ENCODE measurements at regions not wholly inside any gene's neighbourhood (a gene's known extent, or its start where the extent isn't known, plus 50 kb on each side); places are given as distances from the start of the nearest gene placed in this dataset.

DNA sequence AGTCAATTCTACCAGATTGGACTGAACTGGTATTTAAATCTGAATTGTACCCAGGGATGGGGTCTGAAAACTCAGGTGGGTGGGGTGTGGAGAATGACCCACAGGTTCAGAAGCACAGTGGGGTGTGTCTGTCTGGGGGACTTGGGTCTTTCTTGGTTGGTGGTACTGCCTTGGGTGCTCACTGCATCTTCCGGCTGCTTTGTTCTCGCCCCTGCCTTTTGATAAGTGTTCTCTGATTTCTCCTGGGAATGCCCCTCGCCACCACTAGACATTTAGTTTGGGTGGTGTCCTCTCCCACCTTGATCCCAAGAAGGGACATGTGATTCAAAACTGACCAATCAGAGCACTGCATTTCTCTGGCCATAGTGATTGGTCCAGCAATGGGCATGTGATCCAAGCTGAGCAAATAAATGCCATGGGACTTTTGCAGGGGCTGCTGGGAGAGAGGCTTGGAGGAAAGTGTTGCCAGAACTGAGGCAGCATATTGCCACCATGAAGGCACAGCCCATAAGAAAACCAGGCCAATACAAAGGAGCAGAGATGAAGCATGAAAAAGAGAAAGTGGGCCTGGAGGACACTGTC lies 270.5 kb downstream of the NPHP4 start:
- Histone ChIP-seq H3K36me3 (ENCODE audit: control insufficient read depth, low read length) (no peaks in the 10 kb centered on the region), H3K4me3 (ENCODE audit: low read length) (no peak overlapping the region), H4K20me1 (ENCODE audit: control insufficient read depth, insufficient read depth, low read depth, low read length) (no peaks in the 10 kb centered on the region), H3K4me2 (ENCODE audit: low read length) (no peak overlapping the region), H3F3A (ENCODE audit: control insufficient read depth, insufficient read depth) (no peaks in the 10 kb centered on the region), H3K27ac (ENCODE audit: low read depth, low read length) (no peak overlapping the region), H3K4me1 (ENCODE audit: control insufficient read depth, low read length) (peaks cover 12% of the 10 kb centered on the region), H3K79me2 (ENCODE audit: control insufficient read depth, low read length) (no peaks in the 10 kb centered on the region), H3K9me3 (ENCODE audit: control insufficient read depth, insufficient read depth, low read length) (no peaks in the 10 kb centered on the region), H3K27me3 (ENCODE audit: control insufficient read depth, low read length) (0 out of 2 replicates have a peak, but pooled peaks cover 2% of the 10 kb centered on the region), H3K9me2 (replicated peaks; ENCODE audit: control insufficient read depth, low read length) (no peaks in the 10 kb centered on the region)
- TF ChIP-seq EZH2phosphoT487 (IDR thresholded peaks at IDR 0.05; ENCODE audit: borderline replicate concordance, low read length) = no peak
- TF ChIP-seq, protein P1, sequence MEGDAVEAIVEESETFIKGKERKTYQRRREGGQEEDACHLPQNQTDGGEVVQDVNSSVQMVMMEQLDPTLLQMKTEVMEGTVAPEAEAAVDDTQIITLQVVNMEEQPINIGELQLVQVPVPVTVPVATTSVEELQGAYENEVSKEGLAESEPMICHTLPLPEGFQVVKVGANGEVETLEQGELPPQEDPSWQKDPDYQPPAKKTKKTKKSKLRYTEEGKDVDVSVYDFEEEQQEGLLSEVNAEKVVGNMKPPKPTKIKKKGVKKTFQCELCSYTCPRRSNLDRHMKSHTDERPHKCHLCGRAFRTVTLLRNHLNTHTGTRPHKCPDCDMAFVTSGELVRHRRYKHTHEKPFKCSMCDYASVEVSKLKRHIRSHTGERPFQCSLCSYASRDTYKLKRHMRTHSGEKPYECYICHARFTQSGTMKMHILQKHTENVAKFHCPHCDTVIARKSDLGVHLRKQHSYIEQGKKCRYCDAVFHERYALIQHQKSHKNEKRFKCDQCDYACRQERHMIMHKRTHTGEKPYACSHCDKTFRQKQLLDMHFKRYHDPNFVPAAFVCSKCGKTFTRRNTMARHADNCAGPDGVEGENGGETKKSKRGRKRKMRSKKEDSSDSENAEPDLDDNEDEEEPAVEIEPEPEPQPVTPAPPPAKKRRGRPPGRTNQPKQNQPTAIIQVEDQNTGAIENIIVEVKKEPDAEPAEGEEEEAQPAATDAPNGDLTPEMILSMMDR (IDR thresholded peaks at IDR 0.05; ENCODE audit: low read depth, low read length, poor library complexity, severe bottlenecking) = no peak

DNA sequence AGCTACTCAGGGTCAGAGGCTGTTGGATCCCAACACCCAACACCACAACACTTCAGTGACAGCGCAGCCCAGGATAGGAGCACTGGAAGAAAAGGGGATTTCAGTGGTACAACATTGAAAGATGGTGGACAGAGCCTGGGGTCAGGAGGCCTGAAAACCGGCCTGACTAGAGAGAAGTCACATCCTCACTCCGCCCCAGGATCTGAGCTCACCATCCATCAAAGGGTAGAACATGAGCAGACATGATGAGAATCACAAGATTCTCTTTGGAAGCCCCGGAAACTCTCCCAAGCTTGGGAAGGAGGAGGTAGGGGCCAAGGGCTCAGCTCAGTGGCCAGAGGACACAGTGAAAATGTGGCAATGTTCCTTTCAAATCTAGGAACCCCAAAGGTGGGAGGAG lies 271.3 kb downstream of the NPHP4 start:
- Histone ChIP-seq H3K4me3 (ENCODE audit: low read length) (no peak overlapping the region), H3K9me2 (replicated peaks; ENCODE audit: control insufficient read depth, low read length) (no peaks in the 10 kb centered on the region), H3K27me3 (ENCODE audit: control insufficient read depth, low read length) (0 out of 2 replicates have a peak, but pooled peaks cover 2% of the 10 kb centered on the region), H3K79me2 (ENCODE audit: control insufficient read depth, low read length) (no peaks in the 10 kb centered on the region), H3K4me2 (ENCODE audit: low read length) (no peak overlapping the region), H3K4me1 (ENCODE audit: control insufficient read depth, low read length) (peaks cover 12% of the 10 kb centered on the region), H3F3A (ENCODE audit: control insufficient read depth, insufficient read depth) (no peaks in the 10 kb centered on the region), H3K36me3 (ENCODE audit: control insufficient read depth, low read length) (no peaks in the 10 kb centered on the region), H3K9me3 (ENCODE audit: control insufficient read depth, insufficient read depth, low read length) (no peaks in the 10 kb centered on the region), H4K20me1 (ENCODE audit: control insufficient read depth, insufficient read depth, low read depth, low read length) (no peaks in the 10 kb centered on the region), H3K27ac (ENCODE audit: low read depth, low read length) (no peak overlapping the region)
- no peak for TF ChIP-seq EZH2phosphoT487 (IDR thresholded peaks at IDR 0.05; ENCODE audit: borderline replicate concordance, low read length)
- TF ChIP-seq, protein P1 (IDR thresholded peaks at IDR 0.05; ENCODE audit: low read depth, low read length, poor library complexity, severe bottlenecking) = no peak

DNA sequence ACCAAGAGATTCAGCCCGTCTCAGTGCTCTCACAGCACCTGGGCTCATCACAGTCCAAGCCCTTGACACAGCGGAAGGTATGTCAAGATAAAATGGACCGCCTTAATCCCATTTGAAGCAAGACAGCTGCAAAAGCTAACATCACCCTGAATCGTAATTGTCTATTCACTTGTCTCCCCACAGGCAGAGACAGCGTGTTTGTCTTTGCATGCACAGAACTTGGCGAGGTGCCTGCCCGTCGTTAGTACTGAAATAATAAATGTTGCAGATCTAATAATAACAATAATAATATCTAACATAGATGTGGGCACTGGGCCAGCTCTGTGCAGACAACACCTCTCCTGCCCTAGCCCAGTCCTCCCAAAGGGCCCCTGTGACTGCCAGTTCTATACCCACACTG lies 271.7 kb downstream of the NPHP4 start:
- no peak overlapping the region for H3K4me2 ChIP-seq (ENCODE audit: low read length)
- H3K79me2 ChIP-seq (ENCODE audit: control insufficient read depth, low read length) = no peaks in the 10 kb centered on the region
- H3F3A ChIP-seq (ENCODE audit: control insufficient read depth, insufficient read depth) = no peaks in the 10 kb centered on the region
- no peak overlapping the region for H3K27ac ChIP-seq (ENCODE audit: low read depth, low read length)
- no peak for TF ChIP-seq EZH2phosphoT487 (IDR thresholded peaks at IDR 0.05; ENCODE audit: borderline replicate concordance, low read length)
- TF ChIP-seq, protein P1 (IDR thresholded peaks at IDR 0.05; ENCODE audit: low read depth, low read length, poor library complexity, severe bottlenecking) = no peak
- H3K36me3 ChIP-seq (ENCODE audit: control insufficient read depth, low read length) = no peaks in the 10 kb centered on the region
- H3K4me1 ChIP-seq (ENCODE audit: control insufficient read depth, low read length) = peaks cover 12% of the 10 kb centered on the region
- 0 out of 2 replicates have a peak, but pooled peaks cover 2% of the 10 kb centered on the region for H3K27me3 ChIP-seq (ENCODE audit: control insufficient read depth, low read length)
- H4K20me1 ChIP-seq (ENCODE audit: control insufficient read depth, insufficient read depth, low read depth, low read length) = no peaks in the 10 kb centered on the region
- no peaks in the 10 kb centered on the region for H3K9me2 ChIP-seq (replicated peaks; ENCODE audit: control insufficient read depth, low read length)
- no peaks in the 10 kb centered on the region for H3K9me3 ChIP-seq (ENCODE audit: control insufficient read depth, insufficient read depth, low read length)
- H3K4me3 ChIP-seq (ENCODE audit: low read length) = no peak overlapping the region

Measured in DOHH2 (cell line).